ENCODE measurements at regions not wholly inside any gene's neighbourhood (a gene's known extent, or its start where the extent isn't known, plus 50 kb on each side); places are given as distances from the start of the nearest gene placed in this dataset.

- TF ChIP-seq GATA2 (IDR thresholded peaks at IDR 0.05; ENCODE audit: low read depth, low read length) (no peak), GATA3 (IDR thresholded peaks at IDR 0.05; ENCODE audit: low read depth, low read length) (no peak)
Observed at GRCh38 chr6:170146640-170147039, 144.2 kb downstream of the DLL1 start.
